Gastroesophageal sphincter (tissue), 4 donors: ENCODE measurements at regions not wholly inside any gene's neighbourhood (a gene's known extent, or its start where the extent isn't known, plus 50 kb on each side); places are given as distances from the start of the nearest gene placed in this dataset.

Experiments
- ATAC-seq: fragments of 150-250 bp; one replicate; pipeline ENCODE4 v1.9.1; 2016; ENCODE audit warnings: mild to moderate bottlenecking, moderate library complexity
- H3K27ac ChIP-seq, 4 donors: fragments of 200-600 bp; sonication (generic) in 3 of 4; 1 replicate in 3 of 4; 2 replicates in 1 of 4; pipeline ENCODE4 v1.5.1; 2016 to 2019
- H3K27me3 ChIP-seq: fragments of 200-600 bp; sonication (generic); one replicate; pipeline ENCODE4 v1.5.1; 2019
- H3K36me3 ChIP-seq, 2 donors: fragments of 200-600 bp; sonication (generic); one replicate each; pipeline ENCODE4 v1.5.1; 2019; ENCODE audit warnings: control low read depth in 1 of 2
- H3K4me1 ChIP-seq, 3 donors: fragments of 200-600 bp; sonication (generic); 1 replicate in 2 of 3; 2 replicates in 1 of 3; pipeline ENCODE4 v1.5.1; 2016 to 2019; ENCODE audit warnings: control low read depth in 2 of 3
- H3K4me3 ChIP-seq, 2 donors: fragments of 200-600 bp; sonication (generic); one replicate each; pipeline ENCODE4 v1.5.1; 2019; ENCODE audit warnings: mild to moderate bottlenecking in 1 of 2, moderate library complexity in 1 of 2
- H3K9me3 ChIP-seq, 3 donors: fragments of 200-600 bp; sonication (generic); one replicate each; pipeline ENCODE4 v1.5.1; 2017 to 2019; ENCODE audit warnings: control low read depth in 2 of 3
- CTCF ChIP-seq, 4 experiments: fragments of 200-600 bp in 2 of 4; fragments of 450-650 bp in 2 of 4; sonication (generic) in 1 of 4; IDR thresholded peaks; one replicate each; pipeline ENCODE4 v1.5.1; 2017 to 2019; ENCODE audit warnings: antibody characterized with exemption in 4 of 4, mild to moderate bottlenecking in 2 of 4, moderate library complexity in 2 of 4
- EP300 ChIP-seq: sonication (generic); formaldehyde crosslinking; IDR thresholded peaks from one replicate; pipeline ENCODE4 v1.6.1; 2017; ENCODE audit warnings: antibody characterized with exemption, mild to moderate bottlenecking
- POLR2A ChIP-seq, 2 donors: fragments of 450-650 bp; IDR thresholded peaks; one replicate each; pipeline ENCODE4 v1.6.1; 2017; ENCODE audit warnings: antibody characterized with exemption in 2 of 2, mild to moderate bottlenecking in 2 of 2, moderate library complexity in 1 of 2
- POLR2AphosphoS5 ChIP-seq: sonication (generic); formaldehyde crosslinking; IDR thresholded peaks from one replicate; pipeline ENCODE4 v1.6.1; 2017; ENCODE audit warnings: antibody characterized with exemption
- WGBS, 2 donors: methylation state at CpG; one replicate each; pipeline ENCODE4 v1.1.5; 2018; ENCODE audit warnings: low coverage in 1 of 2; 5-methylcytosine and 5-hydroxymethylcytosine counted together

DNA sequence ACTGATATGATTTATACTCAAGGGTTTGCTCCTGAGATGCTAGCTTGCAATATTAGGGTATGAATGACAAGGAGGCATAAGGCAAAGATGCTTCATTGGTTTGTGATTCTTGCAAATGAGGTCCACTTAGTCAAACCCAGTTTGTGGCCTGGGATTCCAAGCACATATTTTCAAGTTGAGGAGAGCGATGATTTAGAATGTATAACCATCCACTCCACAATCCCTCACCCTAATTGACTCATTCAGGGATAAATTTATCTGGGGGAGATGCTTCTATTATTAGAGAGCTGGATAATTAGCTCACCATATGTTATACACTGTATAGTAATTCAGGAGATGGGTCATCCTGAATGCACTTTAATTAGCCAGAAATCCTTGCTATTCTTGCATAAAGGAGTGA is 118.3 kb upstream of the PUDP start:
- no peaks in the 10 kb centered on the region for H3K36me3 ChIP-seq
- ATAC-seq, result no peak
- no peaks in the 10 kb centered on the region for H3K4me1 ChIP-seq
- H3K9me3 ChIP-seq, result no peaks in the 10 kb centered on the region
- H3K4me3 ChIP-seq, result no peak overlapping the region
- no peaks in the 10 kb centered on the region for H3K27me3 ChIP-seq
- 100% methylated on average over 1 of the region's 1 CpG; no CpG with 5 or more reads in 1 of the 2 donors for WGBS, 2 donors
- no peak overlapping the region for H3K27ac ChIP-seq
- TF ChIP-seq CTCF (IDR thresholded peaks at IDR 0.05), result no peak
- no peak for TF ChIP-seq POLR2AphosphoS5

DNA sequence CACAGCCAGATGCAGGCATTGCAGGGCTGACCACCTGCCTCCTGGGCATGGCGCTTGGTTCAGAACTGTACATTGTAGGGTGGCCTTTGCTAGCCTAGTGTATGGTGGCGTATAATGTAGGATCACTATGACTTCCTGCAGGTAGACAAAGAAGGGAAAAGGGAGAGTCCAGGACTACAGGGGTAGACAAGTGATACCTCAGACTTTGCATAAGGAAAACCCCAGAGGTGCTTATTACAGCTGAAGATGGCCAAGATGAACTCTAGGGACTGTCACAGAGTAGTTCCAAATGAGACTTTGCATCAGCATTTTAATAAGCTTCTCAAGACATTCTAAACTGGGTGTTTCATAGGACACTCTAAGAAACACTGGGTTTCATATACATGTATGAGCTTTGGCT is 116.4 kb upstream of the PUDP start:
- WGBS, 2 donors, result no CpG with 5 or more reads among the region's 2 CpGs
- H3K9me3 ChIP-seq, result no peaks in the 10 kb centered on the region
- H3K36me3 ChIP-seq, result no peaks in the 10 kb centered on the region
- no peaks in the 10 kb centered on the region for H3K4me1 ChIP-seq
- no peaks in the 10 kb centered on the region for H3K27me3 ChIP-seq
- H3K4me3 ChIP-seq, result no peak overlapping the region
- TF ChIP-seq CTCF (IDR thresholded peaks at IDR 0.05) (no peak), EP300 (no peak), POLR2AphosphoS5 (no peak), POLR2A (IDR thresholded peaks at IDR 0.05) (no peak)
- ATAC-seq, result no peak
- no peak overlapping the region for H3K27ac ChIP-seq

DNA sequence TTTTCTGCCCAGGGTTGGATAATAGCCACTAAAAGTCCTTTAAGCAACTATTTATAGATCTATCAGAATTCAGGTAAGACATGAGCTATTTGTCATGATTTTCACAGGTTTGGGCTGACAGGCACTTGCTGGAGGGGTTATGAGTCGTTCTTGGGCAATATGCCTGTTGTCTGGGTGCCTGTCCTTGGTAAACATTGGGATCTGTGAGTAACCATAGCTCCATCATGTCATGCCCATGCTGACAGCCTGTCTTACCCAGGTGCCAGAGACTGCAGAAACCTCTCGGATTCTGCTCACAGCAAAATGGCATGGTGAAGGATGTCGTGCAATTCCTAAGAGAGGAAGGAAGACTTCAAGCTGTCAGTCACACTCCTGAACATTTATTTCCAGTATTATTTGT is 116.0 kb upstream of the PUDP start:
- H3K9me3 ChIP-seq, result no peaks in the 10 kb centered on the region
- no peak for ATAC-seq
- H3K4me1 ChIP-seq, result no peaks in the 10 kb centered on the region
- no peak overlapping the region for H3K4me3 ChIP-seq
- no peaks in the 10 kb centered on the region for H3K36me3 ChIP-seq
- H3K27me3 ChIP-seq, result no peaks in the 10 kb centered on the region
- WGBS, 2 donors, result 33% methylated on average over 1 of the region's 3 CpGs; no CpG with 5 or more reads in 1 of the 2 donors
- H3K27ac ChIP-seq, result no peak overlapping the region
- TF ChIP-seq POLR2AphosphoS5, result no peak
- no peak for TF ChIP-seq CTCF (IDR thresholded peaks at IDR 0.05)
- no peak for TF ChIP-seq EP300
- no peak for TF ChIP-seq POLR2A (IDR thresholded peaks at IDR 0.05)

- H3K9me3 ChIP-seq, result no peaks in the 10 kb centered on the region
- 96% methylated on average over 5 of the region's 5 CpGs; no CpG with 5 or more reads in 1 of the 2 donors for WGBS, 2 donors
- H3K4me3 ChIP-seq, result no peak overlapping the region
- TF ChIP-seq EP300 (no peak), POLR2A (IDR thresholded peaks at IDR 0.05) (no peak), POLR2AphosphoS5 (no peak), CTCF (IDR thresholded peaks at IDR 0.05) (no peak)
- no peaks in the 10 kb centered on the region for H3K4me1 ChIP-seq
- H3K27me3 ChIP-seq, result no peaks in the 10 kb centered on the region
- no peak for ATAC-seq
- no peak overlapping the region for H3K27ac ChIP-seq
- H3K36me3 ChIP-seq, result no peaks in the 10 kb centered on the region
These were observed 115.4 kb upstream of the PUDP start for GRCh38 chrX:7263330-7263729.

GRCh38 chrX:7262551-7262950 is 114.6 kb upstream of the PUDP start:
- Histone ChIP-seq H3K27me3 (no peaks in the 10 kb centered on the region), H3K4me3 (no peak overlapping the region), H3K4me1 (no peaks in the 10 kb centered on the region), H3K36me3 (peaks cover 0 to 1% of the 10 kb centered on the region in 2 donors), H3K27ac (no peak overlapping the region), H3K9me3 (no peaks in the 10 kb centered on the region)
- TF ChIP-seq POLR2AphosphoS5, result no peak
- TF ChIP-seq CTCF (IDR thresholded peaks at IDR 0.05), result no peak
- no peak for TF ChIP-seq EP300
- TF ChIP-seq POLR2A (IDR thresholded peaks at IDR 0.05), result no peak
- ATAC-seq, result no peak
